HEK293 (cell line): ENCODE measurements at regions not wholly inside any gene's neighbourhood (a gene's known extent, or its start where the extent isn't known, plus 50 kb on each side); places are given as distances from the start of the nearest gene placed in this dataset.

Experiments used
- CTCF ChIA-PET: fragments of 350-600 bp; formaldehyde crosslinking; extraction: SDS; loops from one replicate; lab custom pipeline; 2021; ENCODE audit warnings: antibody characterized with exemption; lab: Yijun Ruan, JAX
- POLR2A ChIA-PET: fragments of 300-600 bp; formaldehyde crosslinking; extraction: SDS; loops from one replicate; lab custom pipeline; 2020; ENCODE audit warnings: antibody characterized with exemption, inconsistent platforms; lab: Yijun Ruan, JAX
- H3K27ac ChIP-seq: fragments of 200-500 bp; sonication (Bioruptor generic); 2 replicates; pipeline ENCODE4 v1.5.1; 2014; ENCODE audit warnings: low read depth, low read length, control low read depth, inconsistent platforms; ENCODE audit errors: extremely low read depth
- H3K36me3 ChIP-seq, 2 experiments: fragments of 200-500 bp in 1 of 2; sonication (Bioruptor generic) in 1 of 2; 1 replicate in 1 of 2; 2 replicates in 1 of 2; pipeline ENCODE4 v1.5.1; 2014 to 2017; ENCODE audit warnings: inconsistent platforms in 2 of 2, low read length in 2 of 2; ENCODE audit not compliant: control insufficient read depth in 2 of 2, insufficient read depth in 1 of 2
- H3K4me1 ChIP-seq: fragments of 200-500 bp; sonication (Bioruptor generic); 2 replicates; pipeline ENCODE4 v1.5.1; 2014; ENCODE audit warnings: mild to moderate bottlenecking, low read length, inconsistent platforms; ENCODE audit not compliant: control insufficient read depth, insufficient read depth
- H3K4me3 ChIP-seq: 2 replicates; pipeline ENCODE4 v1.5.1; 2011; ENCODE audit warnings: low read depth, mild to moderate bottlenecking, control low read depth, low read length, moderate library complexity
- H3K9me3 ChIP-seq: fragments of 200-500 bp; sonication (Bioruptor generic); 2 replicates; pipeline ENCODE4 v1.5.1; 2014; ENCODE audit warnings: low read depth, low read length, inconsistent platforms; ENCODE audit not compliant: control insufficient read depth, insufficient read depth
- BCL11B ChIP-seq: fragments of 450-650 bp; formaldehyde crosslinking; IDR thresholded peaks from 2 replicates; pipeline ENCODE4 v1.5.1; 2016; ENCODE audit warnings: low read depth, missing biosample characterization, missing genetic modification characterization
- EGR2 ChIP-seq: fragments of 450-650 bp; formaldehyde crosslinking; IDR thresholded peaks from 2 replicates; pipeline ENCODE4 v1.5.1; 2016; ENCODE audit warnings: low read depth, missing biosample characterization, missing genetic modification characterization
- SCRT2 ChIP-seq: fragments of 450-650 bp; formaldehyde crosslinking; IDR thresholded peaks from 2 replicates; pipeline ENCODE4 v1.5.1; 2016; ENCODE audit warnings: missing biosample characterization, missing genetic modification characterization
- WT1 ChIP-seq: fragments of 450-650 bp; formaldehyde crosslinking; IDR thresholded peaks from 2 replicates; pipeline ENCODE4 v1.5.1; 2016; ENCODE audit warnings: missing biosample characterization, missing genetic modification characterization
- YY2 ChIP-seq: fragments of 450-650 bp; formaldehyde crosslinking; IDR thresholded peaks from 2 replicates; pipeline ENCODE4 v1.5.1; 2016; ENCODE audit warnings: missing biosample characterization, missing genetic modification characterization
- ZFHX2 ChIP-seq: fragments of 450-650 bp; formaldehyde crosslinking; conservative IDR thresholded peaks from 2 replicates; pipeline ENCODE4 v1.5.1; 2016; ENCODE audit warnings: missing biosample characterization, missing genetic modification characterization
- ZNF133 ChIP-seq: fragments of 450-650 bp; formaldehyde crosslinking; IDR thresholded peaks from 2 replicates; pipeline ENCODE4 v1.5.1; 2016; ENCODE audit warnings: missing biosample characterization, missing genetic modification characterization
- ZNF266 ChIP-seq: fragments of 450-650 bp; formaldehyde crosslinking; IDR thresholded peaks from 2 replicates; pipeline ENCODE4 v1.5.1; 2016; ENCODE audit warnings: missing biosample characterization, missing genetic modification characterization, low read depth
- ZNF549 ChIP-seq: fragments of 450-650 bp; IDR thresholded peaks from 2 replicates; pipeline ENCODE4 v1.5.1; 2018; ENCODE audit warnings: missing biosample characterization, missing genetic modification characterization, mild to moderate bottlenecking, inconsistent platforms, moderate library complexity
- ZNF596 ChIP-seq: fragments of 450-650 bp; IDR thresholded peaks from 2 replicates; pipeline ENCODE4 v1.5.0; 2018; ENCODE audit warnings: missing biosample characterization, mild to moderate bottlenecking, missing genetic modification characterization, moderate library complexity
- ZNF777 ChIP-seq: fragments of 450-650 bp; formaldehyde crosslinking; IDR thresholded peaks from 2 replicates; pipeline ENCODE4 v1.5.1; 2017; ENCODE audit warnings: missing biosample characterization, missing genetic modification characterization, borderline replicate concordance
- ZNF830 ChIP-seq: fragments of 450-650 bp; IDR thresholded peaks from 2 replicates; pipeline ENCODE4 v1.5.0; 2018; ENCODE audit warnings: missing biosample characterization, missing genetic modification characterization, low read depth, mild to moderate bottlenecking, moderate library complexity
- ZSCAN30 ChIP-seq: fragments of 450-650 bp; IDR thresholded peaks from 2 replicates; pipeline ENCODE4 v1.5.1; 2018; ENCODE audit warnings: missing biosample characterization, mild to moderate bottlenecking, missing genetic modification characterization, moderate library complexity
- TF ChIP-seq, protein P1 (sequence below): fragments of 450-650 bp; formaldehyde crosslinking; IDR thresholded peaks from 2 replicates; pipeline ENCODE4 v1.5.1; 2017; ENCODE audit warnings: missing biosample characterization, missing genetic modification characterization
- TF ChIP-seq, protein P2 (sequence below): fragments of 450-650 bp; formaldehyde crosslinking; IDR thresholded peaks from 2 replicates; pipeline ENCODE4 v1.5.1; 2017; ENCODE audit warnings: missing biosample characterization, missing genetic modification characterization
- TF ChIP-seq, protein P3 (sequence below): fragments of 450-650 bp; formaldehyde crosslinking; IDR thresholded peaks from 2 replicates; pipeline ENCODE4 v1.5.1; 2016; ENCODE audit warnings: missing biosample characterization, missing genetic modification characterization
- TF ChIP-seq, protein P4 (sequence below): fragments of 450-650 bp; formaldehyde crosslinking; IDR thresholded peaks from 2 replicates; pipeline ENCODE4 v1.5.1; 2016; ENCODE audit warnings: missing biosample characterization, missing genetic modification characterization, low read depth
- TF ChIP-seq, protein P5 (sequence below): sonication (generic); formaldehyde crosslinking; IDR thresholded peaks from 2 replicates; pipeline ENCODE4 v1.8.1; 2022; ENCODE audit warnings: mild to moderate bottlenecking, moderate library complexity, missing genetic modification reagents
- TF ChIP-seq, protein P6 (sequence below): fragments of 450-650 bp; formaldehyde crosslinking; IDR thresholded peaks from 2 replicates; pipeline ENCODE4 v1.5.1; 2016; ENCODE audit warnings: missing biosample characterization, missing genetic modification characterization

DNA sequence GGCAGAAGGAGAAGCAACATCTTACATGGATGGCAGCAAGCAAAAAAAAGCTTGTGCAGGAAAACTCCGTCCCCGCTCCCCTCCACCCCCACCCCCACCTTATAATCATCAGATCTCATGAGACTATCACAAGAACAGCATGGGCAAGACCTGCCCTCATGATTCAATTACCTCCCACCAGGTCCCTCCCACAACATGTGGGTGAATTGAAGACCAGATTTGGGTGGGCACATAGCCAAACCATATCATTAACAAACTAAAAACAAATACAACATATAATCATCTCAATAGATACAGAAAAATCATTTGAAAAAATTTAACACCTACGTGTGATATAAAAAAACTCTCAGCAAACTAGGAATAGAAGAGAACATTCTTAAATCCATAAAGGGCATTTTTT, 88.8 kb downstream of the BUD13 start:
- POLR2A ChIA-PET = no interaction called here
- H3K36me3 ChIP-seq = no peaks in the 10 kb centered on the region
- CTCF ChIA-PET = interaction anchor here (1.3 kb wide), 1 partner anchor 8 kb away, joined by 6 read pairs; no protein-coding TSS in a partner anchor
- no peaks in the 10 kb centered on the region for H3K4me1 ChIP-seq
- no peaks in the 10 kb centered on the region for H3K9me3 ChIP-seq
- H3K4me3 ChIP-seq = no peak overlapping the region
- TF ChIP-seq EGR2 (tag by site-specific recombination) (peak; percentile 73), ZFHX2 (tag by site-specific recombination) (peak; percentile 55)
- TF ChIP-seq, protein P1, sequence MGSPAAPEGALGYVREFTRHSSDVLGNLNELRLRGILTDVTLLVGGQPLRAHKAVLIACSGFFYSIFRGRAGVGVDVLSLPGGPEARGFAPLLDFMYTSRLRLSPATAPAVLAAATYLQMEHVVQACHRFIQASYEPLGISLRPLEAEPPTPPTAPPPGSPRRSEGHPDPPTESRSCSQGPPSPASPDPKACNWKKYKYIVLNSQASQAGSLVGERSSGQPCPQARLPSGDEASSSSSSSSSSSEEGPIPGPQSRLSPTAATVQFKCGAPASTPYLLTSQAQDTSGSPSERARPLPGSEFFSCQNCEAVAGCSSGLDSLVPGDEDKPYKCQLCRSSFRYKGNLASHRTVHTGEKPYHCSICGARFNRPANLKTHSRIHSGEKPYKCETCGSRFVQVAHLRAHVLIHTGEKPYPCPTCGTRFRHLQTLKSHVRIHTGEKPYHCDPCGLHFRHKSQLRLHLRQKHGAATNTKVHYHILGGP = no peak
- no peak overlapping the region for H3K27ac ChIP-seq

DNA sequence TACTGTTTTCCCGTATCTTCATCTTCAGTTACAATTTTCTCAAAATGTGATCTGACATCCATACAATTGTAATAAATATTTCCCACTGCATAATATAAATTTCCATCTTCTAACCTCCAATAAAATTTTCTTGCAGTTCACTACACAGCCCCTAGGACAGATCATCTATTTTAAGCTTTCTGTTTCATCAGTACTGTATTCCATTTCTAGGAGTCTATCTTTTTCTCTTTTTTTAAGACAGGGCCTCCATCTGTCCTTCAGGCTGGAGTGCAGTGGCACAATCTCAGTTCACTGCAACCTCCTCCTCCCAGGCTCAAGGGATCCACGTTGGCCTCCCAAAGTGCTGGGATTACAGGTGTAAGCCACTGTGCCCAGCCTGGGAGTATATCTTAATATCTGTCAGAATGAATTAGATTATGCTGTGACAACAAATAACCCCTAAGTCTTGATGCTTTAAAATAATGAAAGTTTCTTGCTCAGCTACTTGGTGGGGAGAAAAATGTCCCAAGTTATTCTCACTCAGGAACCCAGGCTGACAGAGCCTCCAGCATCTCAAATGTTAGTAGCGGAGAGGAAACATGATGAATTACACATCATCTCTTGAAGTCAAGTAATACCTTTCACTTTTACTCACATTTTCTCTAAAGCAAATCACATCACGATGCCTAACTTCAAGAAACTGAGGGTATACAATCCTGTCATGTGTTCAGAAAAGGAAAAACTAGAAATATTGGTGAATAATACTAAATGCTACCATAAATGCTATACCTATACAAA, 92.2 kb downstream of the BUD13 start:
- H3K4me1 ChIP-seq = no peaks in the 10 kb centered on the region
- CTCF ChIA-PET = interaction anchor here (1.0 kb wide), 1 partner anchor 11 kb away, joined by 4 read pairs; no protein-coding TSS in a partner anchor

DNA sequence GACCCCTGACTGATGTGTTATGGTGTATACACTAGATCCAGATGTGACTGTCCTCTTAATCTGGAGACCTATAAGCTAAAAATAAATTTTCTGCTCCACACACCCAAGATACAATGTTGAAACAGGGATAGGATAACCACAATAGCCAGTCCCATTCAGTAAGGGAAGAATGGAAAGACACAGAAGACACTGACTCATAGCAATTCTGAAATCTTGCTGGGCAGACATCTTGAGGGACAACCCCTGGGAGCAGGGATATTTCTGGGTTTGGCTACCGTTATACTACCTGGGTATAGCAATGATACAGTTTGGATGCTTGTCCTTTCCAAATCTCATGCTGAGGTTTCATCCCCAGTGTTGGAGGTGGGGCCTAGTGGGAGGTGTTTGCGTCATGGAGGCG, 93.9 kb downstream of the BUD13 start:
- no peaks in the 10 kb centered on the region for H3K9me3 ChIP-seq
- CTCF ChIA-PET = no interaction called here
- POLR2A ChIA-PET = no interaction called here
- H3K4me1 ChIP-seq = no peaks in the 10 kb centered on the region
- H3K27ac ChIP-seq = no peak overlapping the region
- no peak overlapping the region for H3K4me3 ChIP-seq
- H3K36me3 ChIP-seq = no peaks in the 10 kb centered on the region
- no peak for TF ChIP-seq ZSCAN30 (tag by site-specific recombination)
- TF ChIP-seq, protein P2, sequence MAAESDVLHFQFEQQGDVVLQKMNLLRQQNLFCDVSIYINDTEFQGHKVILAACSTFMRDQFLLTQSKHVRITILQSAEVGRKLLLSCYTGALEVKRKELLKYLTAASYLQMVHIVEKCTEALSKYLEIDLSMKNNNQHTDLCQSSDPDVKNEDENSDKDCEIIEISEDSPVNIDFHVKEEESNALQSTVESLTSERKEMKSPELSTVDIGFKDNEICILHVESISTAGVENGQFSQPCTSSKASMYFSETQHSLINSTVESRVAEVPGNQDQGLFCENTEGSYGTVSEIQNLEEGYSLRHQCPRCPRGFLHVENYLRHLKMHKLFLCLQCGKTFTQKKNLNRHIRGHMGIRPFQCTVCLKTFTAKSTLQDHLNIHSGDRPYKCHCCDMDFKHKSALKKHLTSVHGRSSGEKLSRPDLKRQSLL (tag by site-specific recombination) = no peak
- no peak for TF ChIP-seq ZNF266 (tag by site-specific recombination)
- TF ChIP-seq, protein P3, sequence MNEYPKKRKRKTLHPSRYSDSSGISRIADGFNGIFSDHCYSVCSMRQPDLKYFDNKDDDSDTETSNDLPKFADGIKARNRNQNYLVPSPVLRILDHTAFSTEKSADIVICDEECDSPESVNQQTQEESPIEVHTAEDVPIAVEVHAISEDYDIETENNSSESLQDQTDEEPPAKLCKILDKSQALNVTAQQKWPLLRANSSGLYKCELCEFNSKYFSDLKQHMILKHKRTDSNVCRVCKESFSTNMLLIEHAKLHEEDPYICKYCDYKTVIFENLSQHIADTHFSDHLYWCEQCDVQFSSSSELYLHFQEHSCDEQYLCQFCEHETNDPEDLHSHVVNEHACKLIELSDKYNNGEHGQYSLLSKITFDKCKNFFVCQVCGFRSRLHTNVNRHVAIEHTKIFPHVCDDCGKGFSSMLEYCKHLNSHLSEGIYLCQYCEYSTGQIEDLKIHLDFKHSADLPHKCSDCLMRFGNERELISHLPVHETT (tag by site-specific recombination) = no peak
- TF ChIP-seq SCRT2 (tag by site-specific recombination) = no peak
- TF ChIP-seq WT1 (tag by site-specific recombination) = no peak
- TF ChIP-seq, protein P4, sequence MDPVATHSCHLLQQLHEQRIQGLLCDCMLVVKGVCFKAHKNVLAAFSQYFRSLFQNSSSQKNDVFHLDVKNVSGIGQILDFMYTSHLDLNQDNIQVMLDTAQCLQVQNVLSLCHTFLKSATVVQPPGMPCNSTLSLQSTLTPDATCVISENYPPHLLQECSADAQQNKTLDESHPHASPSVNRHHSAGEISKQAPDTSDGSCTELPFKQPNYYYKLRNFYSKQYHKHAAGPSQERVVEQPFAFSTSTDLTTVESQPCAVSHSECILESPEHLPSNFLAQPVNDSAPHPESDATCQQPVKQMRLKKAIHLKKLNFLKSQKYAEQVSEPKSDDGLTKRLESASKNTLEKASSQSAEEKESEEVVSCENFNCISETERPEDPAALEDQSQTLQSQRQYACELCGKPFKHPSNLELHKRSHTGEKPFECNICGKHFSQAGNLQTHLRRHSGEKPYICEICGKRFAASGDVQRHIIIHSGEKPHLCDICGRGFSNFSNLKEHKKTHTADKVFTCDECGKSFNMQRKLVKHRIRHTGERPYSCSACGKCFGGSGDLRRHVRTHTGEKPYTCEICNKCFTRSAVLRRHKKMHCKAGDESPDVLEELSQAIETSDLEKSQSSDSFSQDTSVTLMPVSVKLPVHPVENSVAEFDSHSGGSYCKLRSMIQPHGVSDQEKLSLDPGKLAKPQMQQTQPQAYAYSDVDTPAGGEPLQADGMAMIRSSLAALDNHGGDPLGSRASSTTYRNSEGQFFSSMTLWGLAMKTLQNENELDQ = no peak
- TF ChIP-seq, protein P5, sequence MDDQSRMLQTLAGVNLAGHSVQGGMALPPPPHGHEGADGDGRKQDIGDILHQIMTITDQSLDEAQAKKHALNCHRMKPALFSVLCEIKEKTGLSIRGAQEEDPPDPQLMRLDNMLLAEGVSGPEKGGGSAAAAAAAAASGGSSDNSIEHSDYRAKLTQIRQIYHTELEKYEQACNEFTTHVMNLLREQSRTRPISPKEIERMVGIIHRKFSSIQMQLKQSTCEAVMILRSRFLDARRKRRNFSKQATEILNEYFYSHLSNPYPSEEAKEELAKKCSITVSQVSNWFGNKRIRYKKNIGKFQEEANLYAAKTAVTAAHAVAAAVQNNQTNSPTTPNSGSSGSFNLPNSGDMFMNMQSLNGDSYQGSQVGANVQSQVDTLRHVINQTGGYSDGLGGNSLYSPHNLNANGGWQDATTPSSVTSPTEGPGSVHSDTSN = no peak
- TF ChIP-seq BCL11B (tag by site-specific recombination) = no peak
- TF ChIP-seq ZNF133 (tag by site-specific recombination) = no peak
- TF ChIP-seq YY2 (tag by site-specific recombination) = no peak
- no peak for TF ChIP-seq ZFHX2 (tag by site-specific recombination)
- TF ChIP-seq, protein P6, sequence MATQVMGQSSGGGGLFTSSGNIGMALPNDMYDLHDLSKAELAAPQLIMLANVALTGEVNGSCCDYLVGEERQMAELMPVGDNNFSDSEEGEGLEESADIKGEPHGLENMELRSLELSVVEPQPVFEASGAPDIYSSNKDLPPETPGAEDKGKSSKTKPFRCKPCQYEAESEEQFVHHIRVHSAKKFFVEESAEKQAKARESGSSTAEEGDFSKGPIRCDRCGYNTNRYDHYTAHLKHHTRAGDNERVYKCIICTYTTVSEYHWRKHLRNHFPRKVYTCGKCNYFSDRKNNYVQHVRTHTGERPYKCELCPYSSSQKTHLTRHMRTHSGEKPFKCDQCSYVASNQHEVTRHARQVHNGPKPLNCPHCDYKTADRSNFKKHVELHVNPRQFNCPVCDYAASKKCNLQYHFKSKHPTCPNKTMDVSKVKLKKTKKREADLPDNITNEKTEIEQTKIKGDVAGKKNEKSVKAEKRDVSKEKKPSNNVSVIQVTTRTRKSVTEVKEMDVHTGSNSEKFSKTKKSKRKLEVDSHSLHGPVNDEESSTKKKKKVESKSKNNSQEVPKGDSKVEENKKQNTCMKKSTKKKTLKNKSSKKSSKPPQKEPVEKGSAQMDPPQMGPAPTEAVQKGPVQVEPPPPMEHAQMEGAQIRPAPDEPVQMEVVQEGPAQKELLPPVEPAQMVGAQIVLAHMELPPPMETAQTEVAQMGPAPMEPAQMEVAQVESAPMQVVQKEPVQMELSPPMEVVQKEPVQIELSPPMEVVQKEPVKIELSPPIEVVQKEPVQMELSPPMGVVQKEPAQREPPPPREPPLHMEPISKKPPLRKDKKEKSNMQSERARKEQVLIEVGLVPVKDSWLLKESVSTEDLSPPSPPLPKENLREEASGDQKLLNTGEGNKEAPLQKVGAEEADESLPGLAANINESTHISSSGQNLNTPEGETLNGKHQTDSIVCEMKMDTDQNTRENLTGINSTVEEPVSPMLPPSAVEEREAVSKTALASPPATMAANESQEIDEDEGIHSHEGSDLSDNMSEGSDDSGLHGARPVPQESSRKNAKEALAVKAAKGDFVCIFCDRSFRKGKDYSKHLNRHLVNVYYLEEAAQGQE (tag by site-specific recombination) = no peak
- TF ChIP-seq ZNF596 (tag by site-specific recombination) = no peak
- TF ChIP-seq ZNF830 (tag by site-specific recombination) = no peak
- TF ChIP-seq ZNF777 (tag by site-specific recombination) = no peak

More for the DNA sequence above, 92.2 kb downstream of the BUD13 start:
- Histone ChIP-seq H3K9me3 (no peaks in the 10 kb centered on the region), H3K36me3 (no peaks in the 10 kb centered on the region), H3K27ac (no peak overlapping the region), H3K4me3 (no peak overlapping the region)
- no peak for TF ChIP-seq ZNF549 (tag by site-specific recombination)
- POLR2A ChIA-PET = no interaction called here
